GM18861 (cell line): ENCODE measurements at regions not wholly inside any gene's neighbourhood (a gene's known extent, or its start where the extent isn't known, plus 50 kb on each side); places are given as distances from the start of the nearest gene placed in this dataset.
"Not testable (repeated sequence)": the region's sequence is repeated elsewhere in the genome, so short reads cannot be mapped to it uniquely, and the experiment has no call there.

Experiments
- ATAC-seq: cut with Tn5 transposase; IDR thresholded peaks from one replicate; pipeline ENCODE4 v1.9.1; 2021; ENCODE audit not compliant: unreplicated experiment

GRCh38 chr3:125791021-125791420 lies 178.0 kb upstream of the ROPN1B start:
- not testable (repeated sequence) for ATAC-seq

- not testable (repeated sequence) for ATAC-seq
These were observed 159.0 kb upstream of the ROPN1B start for GRCh38 chr3:125810010-125810409.

DNA sequence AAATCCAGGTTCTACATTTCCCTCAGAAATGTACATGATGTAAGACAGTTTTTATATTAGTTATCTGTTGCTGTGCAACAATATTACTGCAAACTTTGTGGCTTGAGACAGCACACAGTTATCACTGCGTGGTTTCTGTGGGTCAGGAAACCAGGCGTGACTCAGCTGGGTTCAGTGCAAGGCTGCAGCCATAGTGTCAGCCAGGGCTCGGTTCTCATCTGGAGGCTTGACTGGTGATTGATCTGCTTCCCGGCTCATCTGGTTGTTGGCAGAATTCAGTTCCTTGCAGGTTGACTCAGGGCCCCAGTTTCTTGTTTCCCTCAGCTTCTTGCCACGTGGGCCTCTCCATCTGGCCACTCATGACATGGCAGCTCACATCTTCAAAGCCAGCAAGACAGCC lies 146.8 kb upstream of the ROPN1B start:
- ATAC-seq: not testable (repeated sequence)

DNA sequence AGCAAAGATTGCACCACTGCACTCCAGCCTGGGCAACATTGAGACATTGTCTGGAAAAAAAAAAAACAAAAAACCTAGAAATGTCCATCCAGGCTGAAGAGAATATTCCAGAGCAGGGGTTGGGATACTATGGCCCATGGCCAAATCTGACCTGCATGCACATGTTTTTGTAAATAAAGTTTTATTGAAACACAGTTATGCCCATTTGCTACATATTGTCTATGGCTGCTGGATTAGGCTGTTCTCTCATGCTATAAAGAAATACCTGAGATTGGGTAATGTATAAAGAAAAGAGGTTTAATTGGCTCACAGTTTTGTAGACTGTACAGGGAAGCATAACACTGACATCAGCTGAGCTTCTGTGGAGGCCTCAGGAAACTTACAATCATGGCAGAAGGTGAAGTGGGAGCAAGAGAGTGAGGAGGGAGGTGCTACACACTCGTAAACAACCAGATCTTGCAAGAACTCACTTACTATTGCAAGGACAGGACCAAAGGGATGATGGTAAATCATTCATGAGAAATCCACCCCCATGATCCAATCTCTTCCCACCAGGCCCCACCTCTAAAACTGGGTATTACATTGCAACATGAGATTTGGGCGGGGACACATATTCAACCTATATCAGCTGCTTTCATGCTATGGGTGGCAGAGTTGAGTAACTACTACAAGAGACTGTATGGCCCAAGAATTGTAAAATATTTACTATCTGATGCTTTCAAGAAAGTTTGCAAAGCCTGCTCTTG lies 137.8 kb upstream of the ROPN1B start:
- not testable (repeated sequence) for ATAC-seq

DNA sequence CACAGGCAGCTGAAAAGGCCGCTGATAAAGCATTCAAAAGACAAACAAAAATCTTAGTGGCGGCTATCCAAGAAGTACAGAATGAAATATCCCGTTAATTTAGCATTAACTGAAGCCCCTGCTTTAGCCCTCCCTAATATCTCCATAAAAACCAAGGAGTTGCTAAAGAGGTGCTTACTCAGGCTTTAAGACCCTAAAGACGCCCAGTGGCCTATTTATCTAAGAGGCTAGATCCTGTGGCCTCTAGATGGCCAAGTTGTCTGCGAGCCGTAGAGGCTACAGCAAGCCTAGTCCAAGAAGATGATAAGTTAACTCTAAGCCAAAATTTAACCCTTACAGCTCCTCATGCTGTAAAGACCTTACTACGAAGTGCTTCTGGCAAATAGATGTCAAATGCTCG lies 133.4 kb upstream of the ROPN1B start:
- ATAC-seq: not testable (repeated sequence)

GRCh38 chr3:125836011-125836551 lies 132.9 kb upstream of the ROPN1B start:
- not testable (repeated sequence) for ATAC-seq

GRCh38 chr3:125836786-125837185 lies 132.2 kb upstream of the ROPN1B start:
- not testable (repeated sequence) for ATAC-seq

DNA sequence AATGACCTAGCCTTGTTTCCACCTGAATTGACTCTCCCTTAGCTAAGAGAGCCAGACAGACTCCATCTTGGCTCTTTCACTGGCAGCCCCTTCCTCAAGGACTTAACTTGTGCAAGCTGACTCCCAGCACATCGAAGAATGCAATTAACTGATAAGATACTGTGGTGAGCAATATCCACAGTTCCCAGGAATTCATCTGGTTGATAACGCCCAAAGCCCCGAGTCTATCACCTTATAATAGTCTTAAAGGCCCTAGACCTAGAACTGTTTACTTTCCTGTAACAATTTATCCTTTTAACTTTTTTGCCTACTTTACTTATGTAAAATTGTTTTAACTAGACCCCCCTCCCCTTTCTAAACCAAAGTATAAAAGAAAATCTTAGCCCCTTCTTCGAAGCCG lies 130.1 kb upstream of the ROPN1B start:
- ATAC-seq: not testable (repeated sequence)

DNA sequence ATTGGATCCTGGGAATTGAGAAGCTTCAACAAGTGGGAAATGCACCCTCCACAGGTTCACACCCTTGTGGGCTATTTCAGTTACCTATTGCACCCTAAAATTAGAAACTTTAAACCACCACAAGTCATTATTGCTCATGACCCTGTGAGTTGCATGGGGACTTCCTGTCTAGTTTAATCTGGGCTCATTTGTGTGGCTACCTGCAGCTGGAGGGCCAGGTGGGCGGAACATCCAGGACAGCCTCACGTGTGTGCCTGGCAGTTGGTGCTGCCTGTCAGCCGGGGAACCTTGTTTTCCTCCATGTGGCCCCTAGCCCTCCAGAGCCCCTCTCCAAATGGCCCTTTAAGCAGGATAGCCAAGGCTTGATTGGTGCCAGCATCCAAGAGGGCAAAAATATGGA lies 128.5 kb upstream of the ROPN1B start:
- ATAC-seq: not testable (repeated sequence)

- ATAC-seq: not testable (repeated sequence)
These were observed 121.0 kb upstream of the ROPN1B start for GRCh38 chr3:125847966-125848365.

GRCh38 chr3:125855006-125855405 lies 114.0 kb upstream of the ROPN1B start:
- not testable (repeated sequence) for ATAC-seq

- not testable (repeated sequence) for ATAC-seq
These were observed 108.4 kb upstream of the ROPN1B start for GRCh38 chr3:125860547-125860946.

DNA sequence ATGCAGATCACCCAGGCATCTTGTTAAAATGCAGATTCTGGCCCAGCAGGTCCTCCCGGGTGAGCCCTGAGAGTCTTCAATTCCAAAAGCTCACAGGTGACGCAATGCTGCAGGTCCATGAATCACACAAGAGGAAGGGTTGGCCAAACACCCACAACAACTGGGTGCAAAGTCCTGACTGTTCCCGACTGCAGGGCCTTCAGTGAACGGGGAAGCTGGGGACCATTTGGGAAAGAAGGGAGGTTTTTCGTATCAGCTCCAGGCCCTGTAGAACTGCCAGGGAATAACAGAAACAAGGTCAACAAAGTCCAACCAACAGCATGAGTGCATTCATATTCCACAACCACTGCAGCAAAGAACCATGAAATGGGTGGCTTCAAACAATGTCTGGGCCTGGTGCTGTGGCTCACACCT lies 106.1 kb upstream of the ROPN1B start:
- not testable (repeated sequence) for ATAC-seq

DNA sequence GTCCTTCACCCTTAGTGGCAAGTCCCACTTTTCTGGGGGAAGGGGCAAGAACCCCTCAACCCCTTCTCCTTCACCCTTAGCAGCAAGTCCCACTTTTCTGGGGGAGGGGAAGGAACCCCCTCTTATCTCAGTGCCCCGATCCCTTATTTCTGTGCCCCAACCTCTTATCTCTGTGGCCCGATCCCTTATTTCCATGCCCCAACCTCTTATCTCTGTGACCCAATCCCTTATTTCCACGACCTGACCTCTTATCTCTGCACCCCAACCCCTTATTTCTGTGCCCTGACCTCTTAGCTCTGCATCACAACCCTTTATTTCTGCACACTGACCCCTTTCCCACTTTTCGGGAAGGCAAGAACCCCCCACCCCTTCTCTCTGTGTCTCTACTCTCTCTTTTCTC lies 104.4 kb upstream of the ROPN1B start:
- not testable (repeated sequence) for ATAC-seq

DNA sequence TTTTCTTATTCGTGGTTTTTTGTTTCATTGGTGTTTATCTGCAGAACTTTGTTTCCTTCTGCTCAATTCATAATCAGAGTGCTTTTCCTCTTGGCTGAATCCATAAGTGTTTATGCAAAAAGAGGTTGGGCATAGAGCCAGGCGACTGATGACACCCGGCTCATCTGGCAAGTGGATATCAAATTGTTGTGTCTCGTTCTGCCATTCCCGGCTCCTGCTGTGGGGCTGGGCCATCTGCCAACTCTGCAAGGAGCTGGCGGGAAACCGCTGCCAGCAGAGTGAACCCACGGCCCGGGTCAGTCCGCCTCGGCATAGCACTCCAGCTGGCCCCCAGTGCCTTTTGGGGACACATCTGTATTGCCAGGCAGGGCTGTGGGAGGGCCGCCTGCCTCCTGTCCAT lies 83.0 kb upstream of the ROPN1B start:
- ATAC-seq: not testable (repeated sequence)

DNA sequence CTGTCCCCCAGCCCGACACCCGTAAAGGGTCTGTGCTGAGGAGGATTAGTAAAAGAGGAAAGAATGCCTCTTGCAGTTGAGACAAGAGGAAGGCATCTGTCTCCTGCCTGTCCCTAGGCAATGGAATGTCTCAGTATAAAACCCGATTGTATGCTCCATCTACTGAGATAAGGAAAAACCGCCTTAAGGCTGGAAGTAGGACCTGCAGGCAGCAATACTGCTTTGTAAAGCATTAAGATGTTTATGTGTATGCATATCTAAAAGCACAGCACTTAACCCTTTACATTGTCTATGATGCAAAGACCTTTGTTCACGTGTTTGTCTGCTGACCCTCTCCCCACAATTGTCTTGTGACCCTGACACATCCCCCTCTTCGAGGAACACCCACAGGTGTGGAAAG lies 69.8 kb upstream of the ROPN1B start:
- not testable (repeated sequence) for ATAC-seq

DNA sequence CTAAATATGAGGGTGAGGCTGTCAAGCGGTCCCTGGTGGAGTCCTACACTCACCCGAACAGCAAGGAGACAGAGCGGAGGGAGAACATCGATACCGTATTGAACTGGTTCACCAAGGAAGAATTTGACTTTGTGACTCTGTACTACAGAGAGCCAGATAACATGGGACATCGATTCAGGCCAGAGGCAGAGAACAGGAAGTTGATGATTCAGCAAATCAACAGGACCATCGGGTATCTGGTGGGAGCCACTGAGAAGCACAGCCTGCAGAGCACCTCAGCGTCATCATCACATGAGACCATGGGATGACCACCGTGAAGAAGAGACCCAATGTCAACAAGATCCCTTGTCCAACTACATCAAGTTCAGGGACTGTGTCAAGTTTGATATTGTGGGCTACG lies 67.5 kb upstream of the ROPN1B start:
- not testable (repeated sequence) for ATAC-seq

- not testable (repeated sequence) for ATAC-seq
These were observed 65.1 kb upstream of the ROPN1B start for GRCh38 chr3:125903780-125904455.

- not testable (repeated sequence) for ATAC-seq
These were observed 61.7 kb upstream of the ROPN1B start for GRCh38 chr3:125907279-125907678.

GRCh38 chr3:125910851-125911250 lies 58.1 kb upstream of the ROPN1B start:
- not testable (repeated sequence) for ATAC-seq

GRCh38 chr3:125914608-125915436 lies 54.2 kb upstream of the ROPN1B start:
- not testable (repeated sequence) for ATAC-seq
